K562 (cell line): ENCODE measurements at regions not wholly inside any gene's neighbourhood (a gene's known extent, or its start where the extent isn't known, plus 50 kb on each side); places are given as distances from the start of the nearest gene placed in this dataset.

Experiments used
- ARID4B ChIP-seq: sonication (generic); formaldehyde crosslinking; IDR thresholded peaks from 2 replicates; pipeline ENCODE4 v1.8.0; 2022; ENCODE audit warnings: mild to moderate bottlenecking, missing genetic modification reagents
- FOXJ2 ChIP-seq: fragments of 200-800 bp; sonication (Bioruptor generic); IDR thresholded peaks from 2 replicates; pipeline ENCODE4 v1.6.1; 2016; ENCODE audit warnings: missing genetic modification characterization, missing compliant biosample characterization
- POLR2AphosphoS5 ChIP-seq: IDR thresholded peaks from 2 replicates; pipeline ENCODE4 v1.6.1; 2011; ENCODE audit warnings: mild to moderate bottlenecking, low read depth, low read length, moderate library complexity; ENCODE audit not compliant: control insufficient read depth, insufficient read depth
- PPARD ChIP-seq: fragments of 250-450 bp; sonication (Bioruptor Pico); IDR thresholded peaks from 2 replicates; pipeline ENCODE4 v1.8.0; 2022; ENCODE audit warnings: inconsistent platforms, mild to moderate bottlenecking, moderate library complexity
- STAG1 ChIP-seq: sonication (generic); formaldehyde crosslinking; IDR thresholded peaks from 2 replicates; pipeline ENCODE4 v1.5.0; 2020; ENCODE audit warnings: missing genetic modification reagents, borderline replicate concordance
- ZBTB1 ChIP-seq: sonication (generic); formaldehyde crosslinking; IDR thresholded peaks from 2 replicates; pipeline ENCODE4 v1.8.1; 2023; ENCODE audit warnings: missing genetic modification reagents, low read depth, mild to moderate bottlenecking, borderline replicate concordance
- ZNF316 ChIP-seq: fragments of 450-650 bp; IDR thresholded peaks from 2 replicates; pipeline ENCODE4 v1.6.1; 2016
- TF ChIP-seq, protein P1 (sequence below): fragments of 250-450 bp; sonication (Bioruptor Pico); IDR thresholded peaks from 2 replicates; pipeline ENCODE4 v1.8.0; 2021; ENCODE audit warnings: mild to moderate bottlenecking, moderate library complexity

GRCh38 chr2:20914771-20915170 is 91.9 kb upstream of the LDAH start (continued):
- TF ChIP-seq ARID4B (CRISPR knock-in tag) (no peak), STAG1 (CRISPR knock-in tag) (no peak), FOXJ2 (tag) (no peak), POLR2AphosphoS5 (no peak), PPARD (no peak), ZNF316 (no peak), ZBTB1 (CRISPR knock-in tag) (no peak)
- TF ChIP-seq, protein P1, sequence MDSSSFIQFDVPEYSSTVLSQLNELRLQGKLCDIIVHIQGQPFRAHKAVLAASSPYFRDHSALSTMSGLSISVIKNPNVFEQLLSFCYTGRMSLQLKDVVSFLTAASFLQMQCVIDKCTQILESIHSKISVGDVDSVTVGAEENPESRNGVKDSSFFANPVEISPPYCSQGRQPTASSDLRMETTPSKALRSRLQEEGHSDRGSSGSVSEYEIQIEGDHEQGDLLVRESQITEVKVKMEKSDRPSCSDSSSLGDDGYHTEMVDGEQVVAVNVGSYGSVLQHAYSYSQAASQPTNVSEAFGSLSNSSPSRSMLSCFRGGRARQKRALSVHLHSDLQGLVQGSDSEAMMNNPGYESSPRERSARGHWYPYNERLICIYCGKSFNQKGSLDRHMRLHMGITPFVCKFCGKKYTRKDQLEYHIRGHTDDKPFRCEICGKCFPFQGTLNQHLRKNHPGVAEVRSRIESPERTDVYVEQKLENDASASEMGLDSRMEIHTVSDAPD = no peak
- TF ChIP-seq, all 486 proteins: peak for 0
